Peyer's patch (tissue), 4 donors: ENCODE measurements at regions not wholly inside any gene's neighbourhood (a gene's known extent, or its start where the extent isn't known, plus 50 kb on each side); places are given as distances from the start of the nearest gene placed in this dataset.

Experiments used
- DNase-seq, 3 donors: peaks; one replicate each; pipeline ENCODE4 v3.0.0-alpha.2; 2017 to 2019
- H3K27ac ChIP-seq, 4 donors: fragments of 200-600 bp; sonication (generic); one replicate each; pipeline ENCODE4 v1.5.1; 2016 to 2019
- H3K27me3 ChIP-seq, 2 donors: fragments of 200-600 bp; sonication (generic); one replicate each; pipeline ENCODE4 v1.5.1; 2019
- H3K36me3 ChIP-seq, 3 donors: fragments of 200-600 bp; sonication (generic); one replicate each; pipeline ENCODE4 v1.5.1; 2016 to 2019
- H3K4me1 ChIP-seq, 4 donors: fragments of 200-600 bp; sonication (generic); one replicate each; pipeline ENCODE4 v1.5.1; 2016 to 2019
- H3K4me3 ChIP-seq, 4 donors: fragments of 200-600 bp; sonication (generic); 1 replicate in 3 of 4; 2 replicates in 1 of 4; pipeline ENCODE4 v1.5.1; 2016 to 2019; ENCODE audit warnings: mild to moderate bottlenecking in 1 of 4
- H3K9me3 ChIP-seq, 4 donors: fragments of 200-600 bp; sonication (generic); one replicate each; pipeline ENCODE4 v1.5.1; 2016 to 2019; ENCODE audit warnings: mild to moderate bottlenecking in 1 of 4
- POLR2A ChIP-seq, 2 donors: fragments of 450-650 bp; IDR thresholded peaks; one replicate each; pipeline ENCODE4 v1.5.1; 2017; ENCODE audit warnings: antibody characterized with exemption in 2 of 2, mild to moderate bottlenecking in 2 of 2, moderate library complexity in 2 of 2
- TF ChIP-seq, protein P1 (sequence below), 6 experiments: fragments of 450-650 bp in 4 of 6; fragments of 200-600 bp in 2 of 6; sonication (generic) in 1 of 6; IDR thresholded peaks; one replicate each; pipeline ENCODE4 v1.5.1; 2017 to 2019; ENCODE audit warnings: antibody characterized with exemption in 6 of 6, mild to moderate bottlenecking in 3 of 6, moderate library complexity in 1 of 6

DNA sequence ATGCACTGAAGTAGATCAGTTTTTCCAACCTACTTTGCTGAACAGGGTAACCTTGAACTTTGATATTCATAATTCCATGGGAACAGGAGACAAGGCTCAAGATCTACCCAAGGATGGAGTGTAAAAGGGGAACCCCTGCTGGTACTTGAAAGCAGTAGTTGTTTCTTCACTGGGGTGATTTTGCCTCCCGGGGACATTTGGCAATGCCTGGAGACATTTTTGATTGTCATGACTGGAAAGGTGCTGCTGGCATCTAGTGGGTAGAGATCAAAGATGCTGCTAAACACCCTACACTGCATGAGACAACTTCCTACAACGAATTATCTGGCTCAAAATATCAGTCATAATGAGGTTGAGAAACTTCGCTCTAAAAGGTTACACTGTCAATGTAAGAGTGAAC lies 214.8 kb upstream of the CTBP2 start:
- H3K27me3 ChIP-seq, result no peaks in the 10 kb centered on the region
- peaks cover 0 to 7% (median 3%) of the 10 kb centered on the region in 4 donors for H3K9me3 ChIP-seq
- H3K27ac ChIP-seq, result no peak overlapping the region
- no peak for TF ChIP-seq POLR2A (IDR thresholded peaks at IDR 0.05)
- TF ChIP-seq, protein P1, sequence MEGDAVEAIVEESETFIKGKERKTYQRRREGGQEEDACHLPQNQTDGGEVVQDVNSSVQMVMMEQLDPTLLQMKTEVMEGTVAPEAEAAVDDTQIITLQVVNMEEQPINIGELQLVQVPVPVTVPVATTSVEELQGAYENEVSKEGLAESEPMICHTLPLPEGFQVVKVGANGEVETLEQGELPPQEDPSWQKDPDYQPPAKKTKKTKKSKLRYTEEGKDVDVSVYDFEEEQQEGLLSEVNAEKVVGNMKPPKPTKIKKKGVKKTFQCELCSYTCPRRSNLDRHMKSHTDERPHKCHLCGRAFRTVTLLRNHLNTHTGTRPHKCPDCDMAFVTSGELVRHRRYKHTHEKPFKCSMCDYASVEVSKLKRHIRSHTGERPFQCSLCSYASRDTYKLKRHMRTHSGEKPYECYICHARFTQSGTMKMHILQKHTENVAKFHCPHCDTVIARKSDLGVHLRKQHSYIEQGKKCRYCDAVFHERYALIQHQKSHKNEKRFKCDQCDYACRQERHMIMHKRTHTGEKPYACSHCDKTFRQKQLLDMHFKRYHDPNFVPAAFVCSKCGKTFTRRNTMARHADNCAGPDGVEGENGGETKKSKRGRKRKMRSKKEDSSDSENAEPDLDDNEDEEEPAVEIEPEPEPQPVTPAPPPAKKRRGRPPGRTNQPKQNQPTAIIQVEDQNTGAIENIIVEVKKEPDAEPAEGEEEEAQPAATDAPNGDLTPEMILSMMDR (IDR thresholded peaks at IDR 0.05), result peak in 1 of 6 experiments; percentile 8
- no peak overlapping the region for H3K4me3 ChIP-seq
- H3K36me3 ChIP-seq, result no peaks in the 10 kb centered on the region
- H3K4me1 ChIP-seq, result no peaks in the 10 kb centered on the region
- DNase-seq, result no peak

DNA sequence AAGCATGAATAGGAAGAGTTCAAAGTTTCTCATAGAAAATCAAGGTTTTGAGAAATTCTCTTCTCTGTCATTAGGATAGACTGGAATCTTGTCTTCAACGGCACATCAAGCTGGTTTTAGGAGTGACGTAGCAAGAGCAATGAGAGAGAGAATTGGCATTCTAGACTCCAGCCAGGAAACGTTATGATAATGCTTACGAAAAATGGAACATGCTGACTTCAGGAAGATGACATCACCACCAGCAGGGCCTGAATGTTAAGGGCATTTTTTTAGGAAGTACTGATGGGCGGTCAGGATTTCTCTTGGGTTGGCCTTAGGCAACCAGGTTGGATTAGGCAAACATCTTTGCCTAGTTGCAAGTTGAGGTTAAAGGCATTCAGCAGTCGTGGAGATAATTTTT lies 213.2 kb upstream of the CTBP2 start:
- no peak for DNase-seq
- Histone ChIP-seq H3K9me3 (no peaks in the 10 kb centered on the region), H3K27me3 (no peaks in the 10 kb centered on the region), H3K4me1 (no peaks in the 10 kb centered on the region), H3K4me3 (no peak overlapping the region), H3K36me3 (no peaks in the 10 kb centered on the region), H3K27ac (no peak overlapping the region)
- TF ChIP-seq POLR2A (IDR thresholded peaks at IDR 0.05), result no peak
- TF ChIP-seq, protein P1 (IDR thresholded peaks at IDR 0.05), result no peak

GRCh38 chr10:125370578-125370977 lies 210.2 kb upstream of the CTBP2 start:
- H3K27ac ChIP-seq, result no peak overlapping the region

DNA sequence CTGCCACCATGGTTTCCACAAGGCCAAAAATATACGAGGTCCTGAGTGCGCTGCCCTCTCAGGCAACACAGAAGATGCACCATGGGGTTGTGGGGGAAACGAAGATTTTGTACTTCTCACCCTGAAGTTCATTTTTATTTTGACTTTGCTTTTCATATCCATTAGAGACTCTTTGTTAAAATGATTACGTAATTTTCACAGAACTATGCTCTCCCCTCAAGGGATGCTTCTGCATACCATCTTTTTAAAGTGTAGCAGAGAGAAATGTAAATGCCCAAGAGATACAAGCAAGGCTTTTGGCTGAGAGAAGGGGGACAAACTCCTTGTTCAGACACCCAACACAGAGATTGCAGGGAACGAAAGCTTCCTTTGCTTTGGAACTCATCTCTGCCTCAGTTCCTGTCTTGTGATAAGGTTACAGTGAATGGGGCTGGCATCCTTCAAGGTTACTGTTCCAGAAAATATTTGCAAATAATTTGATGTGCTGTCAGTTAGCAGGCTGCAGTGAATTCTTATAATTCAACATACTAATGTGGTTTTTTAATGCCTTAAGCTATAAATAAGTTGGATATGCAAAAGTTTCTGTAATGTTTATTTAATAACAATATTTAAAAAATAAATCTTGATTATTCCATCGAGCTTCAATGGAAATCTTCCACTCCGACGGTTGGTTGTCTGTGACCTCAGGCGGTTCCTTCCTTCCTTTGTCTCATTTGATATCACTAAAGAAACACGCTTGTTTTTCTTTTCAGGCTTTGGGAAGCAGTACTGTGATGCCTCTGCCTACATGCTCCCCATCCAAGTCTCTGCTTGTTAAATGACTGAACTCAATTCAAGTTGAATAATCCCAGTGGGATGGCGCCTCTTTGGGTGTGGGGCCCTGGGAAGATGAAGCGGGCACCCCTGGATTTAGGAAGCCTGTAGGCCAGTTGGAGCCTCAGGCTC lies 209.3 kb upstream of the CTBP2 start:
- Histone ChIP-seq H3K36me3 (no peaks in the 10 kb centered on the region), H3K4me3 (no peak overlapping the region), H3K27ac (no peak overlapping the region), H3K4me1 (no peaks in the 10 kb centered on the region), H3K27me3 (no peaks in the 10 kb centered on the region), H3K9me3 (no peaks in the 10 kb centered on the region)
- no peak for DNase-seq
- TF ChIP-seq POLR2A (IDR thresholded peaks at IDR 0.05), result no peak
- TF ChIP-seq, protein P1 (IDR thresholded peaks at IDR 0.05), result no peak

More at GRCh38 chr10:125370578-125370977, 210.2 kb upstream of the CTBP2 start:
- TF ChIP-seq, protein P1 (IDR thresholded peaks at IDR 0.05), result no peak
- no peak for TF ChIP-seq POLR2A (IDR thresholded peaks at IDR 0.05)
- H3K27me3 ChIP-seq, result no peaks in the 10 kb centered on the region
- H3K36me3 ChIP-seq, result no peaks in the 10 kb centered on the region
- no peaks in the 10 kb centered on the region for H3K4me1 ChIP-seq
- DNase-seq, result no peak
- H3K9me3 ChIP-seq, result no peaks in the 10 kb centered on the region
- H3K4me3 ChIP-seq, result no peak overlapping the region

GRCh38 chr10:125368146-125368545 lies 207.8 kb upstream of the CTBP2 start:
- TF ChIP-seq, protein P1 (IDR thresholded peaks at IDR 0.05), result no peak
- no peak for TF ChIP-seq POLR2A (IDR thresholded peaks at IDR 0.05)
- no peak overlapping the region for H3K4me3 ChIP-seq
- no peak for DNase-seq
- no peaks in the 10 kb centered on the region for H3K27me3 ChIP-seq
- no peaks in the 10 kb centered on the region for H3K4me1 ChIP-seq
- no peaks in the 10 kb centered on the region for H3K9me3 ChIP-seq
- no peaks in the 10 kb centered on the region for H3K36me3 ChIP-seq
- H3K27ac ChIP-seq, result no peak overlapping the region
